IMR-90 (cell line): ENCODE measurements at regions not wholly inside any gene's neighbourhood (a gene's known extent, or its start where the extent isn't known, plus 50 kb on each side); places are given as distances from the start of the nearest gene placed in this dataset.

Experiments
- ATAC-seq: fragments of 200-7000 bp; cut with Tn5 transposase; 2 replicates; pipeline ENCODE4 v1.9.1; 2020; ENCODE audit warnings: low read depth, mild to moderate bottlenecking, moderate library complexity
- BruUV-seq: library from RNA; stranded (reverse); fragments of 400-500 nt; replicated peaks from 2 replicates; lab custom pipeline; 2021; lab: Mats Ljungman, UMichigan
- CTCF ChIA-PET: fragments of 300-600 bp; formaldehyde crosslinking; extraction: SDS; loops from one replicate; lab custom pipeline; 2021; ENCODE audit warnings: antibody characterized with exemption; lab: Yijun Ruan, JAX
- POLR2A ChIA-PET: fragments of 300-600 bp; sonication (Branson Sonifier 250); formaldehyde crosslinking; loops from one replicate; lab custom pipeline; 2022; ENCODE audit warnings: antibody characterized with exemption; ENCODE audit not compliant: unreplicated experiment; lab: Charles Lee
- DNase-seq: peaks from one replicate; pipeline ENCODE4 v3.0.0; 2013
- H2AFZ ChIP-seq: replicated peaks from 2 replicates; pipeline ENCODE3; 2013; ENCODE audit warnings: low read length, mild to moderate bottlenecking; ENCODE audit not compliant: poor library complexity
- H2AK5ac ChIP-seq: 2 replicates; pipeline ENCODE4 v1.6.1; 2013; ENCODE audit warnings: low read depth, low read length, inconsistent platforms
- H2AK9ac ChIP-seq: replicated peaks from 2 replicates; pipeline ENCODE3; 2013; ENCODE audit warnings: mild to moderate bottlenecking, low read depth, low read length, moderate library complexity; ENCODE audit not compliant: poor library complexity
- H2BK120ac ChIP-seq: 2 replicates; pipeline ENCODE4 v1.6.1; 2013; ENCODE audit warnings: low read depth, low read length, inconsistent platforms
- H2BK15ac ChIP-seq: 3 replicates; pipeline ENCODE4 v1.6.1; 2013; ENCODE audit warnings: low read depth, low read length, inconsistent platforms
- H2BK20ac ChIP-seq: 2 replicates; pipeline ENCODE4 v1.6.1; 2013; ENCODE audit warnings: low read depth, mild to moderate bottlenecking, inconsistent platforms, low read length, moderate library complexity
- H2BK5ac ChIP-seq: 2 replicates; pipeline ENCODE4 v1.6.1; 2013; ENCODE audit warnings: mild to moderate bottlenecking, low read depth, low read length, inconsistent platforms; ENCODE audit not compliant: poor library complexity, severe bottlenecking
- H3K14ac ChIP-seq: replicated peaks from 2 replicates; pipeline ENCODE4 v1.6.1; 2013; ENCODE audit warnings: low read depth, low read length, inconsistent platforms
- H3K18ac ChIP-seq: 2 replicates; pipeline ENCODE4 v1.6.1; 2013; ENCODE audit warnings: low read depth, low read length, control low read depth
- H3K23ac ChIP-seq: 2 replicates; pipeline ENCODE4 v1.6.1; 2013; ENCODE audit warnings: low read depth, low read length, inconsistent platforms
- H3K27ac ChIP-seq: 2 replicates; pipeline ENCODE4 v1.5.1; 2013; ENCODE audit warnings: mild to moderate bottlenecking, control low read depth, low read length; ENCODE audit not compliant: insufficient read depth
- H3K27me3 ChIP-seq: 2 replicates; pipeline ENCODE4 v1.6.1; 2013; ENCODE audit warnings: low read length; ENCODE audit not compliant: control insufficient read depth, insufficient read depth
- H3K36me3 ChIP-seq: 2 replicates; pipeline ENCODE4 v1.6.1; 2013; ENCODE audit warnings: low read length, mixed read lengths; ENCODE audit not compliant: control insufficient read depth, insufficient read depth
- H3K4ac ChIP-seq: 2 replicates; pipeline ENCODE4 v1.6.1; 2013; ENCODE audit warnings: low read depth, low read length, inconsistent platforms
- H3K4me1 ChIP-seq: 2 replicates; pipeline ENCODE4 v1.6.1; 2013; ENCODE audit warnings: low read length, mixed read lengths; ENCODE audit not compliant: control insufficient read depth, insufficient read depth
- H3K4me2 ChIP-seq: 2 replicates; pipeline ENCODE4 v1.6.1; 2013; ENCODE audit warnings: low read depth, mild to moderate bottlenecking, control low read depth, low read length, moderate library complexity
- H3K4me3 ChIP-seq: 2 replicates; pipeline ENCODE4 v1.5.1; 2013; ENCODE audit warnings: low read depth, mild to moderate bottlenecking, control low read depth, low read length, moderate library complexity; ENCODE audit not compliant: insufficient read depth
- H3K56ac ChIP-seq: 2 replicates; pipeline ENCODE4 v1.6.1; 2013; ENCODE audit warnings: low read length, inconsistent platforms; ENCODE audit not compliant: insufficient read depth; ENCODE audit errors: extremely low read depth
- H3K79me1 ChIP-seq, 2 experiments: 2 replicates each; pipeline ENCODE4 v1.6.1; 2013; ENCODE audit warnings: low read length in 2 of 2, inconsistent platforms in 1 of 2, low read depth in 1 of 2
- H3K9ac ChIP-seq: 2 replicates; pipeline ENCODE4 v1.6.1; 2013; ENCODE audit warnings: low read depth, low read length, control low read depth
- H3K9me1 ChIP-seq: 2 replicates; pipeline ENCODE4 v1.6.1; 2013; ENCODE audit warnings: low read length, inconsistent platforms; ENCODE audit not compliant: insufficient read depth
- H3K9me3 ChIP-seq: 2 replicates; pipeline ENCODE4 v1.6.1; 2013; ENCODE audit warnings: low read length; ENCODE audit not compliant: control insufficient read depth, insufficient read depth
- H4K20me1 ChIP-seq: 2 replicates; pipeline ENCODE4 v1.6.1; 2013; ENCODE audit warnings: low read length, inconsistent platforms; ENCODE audit not compliant: insufficient read depth
- H4K5ac ChIP-seq: 2 replicates; pipeline ENCODE4 v1.6.1; 2013; ENCODE audit warnings: mild to moderate bottlenecking, low read depth, low read length, control low read depth
- H4K8ac ChIP-seq, 2 experiments: 2 replicates each; pipeline ENCODE4 v1.6.1; 2013; ENCODE audit warnings: low read depth in 2 of 2, low read length in 2 of 2, control low read depth in 1 of 2, inconsistent platforms in 1 of 2
- H4K91ac ChIP-seq: 2 replicates; pipeline ENCODE4 v1.6.1; 2013; ENCODE audit warnings: low read depth, low read length, inconsistent platforms; ENCODE audit not compliant: insufficient read depth
- CEBPB ChIP-seq: IDR thresholded peaks from 2 replicates; pipeline ENCODE4 v1.6.1; 2012; ENCODE audit warnings: low read depth, low read length, improper control_type of control experiment
- FOS ChIP-seq: fragments of 150-350 bp; IDR thresholded peaks from 2 replicates; pipeline ENCODE4 v1.6.1; 2016; ENCODE audit warnings: low read depth, low read length
- NFE2L2 ChIP-seq: fragments of 150-350 bp; IDR thresholded peaks from 2 replicates; pipeline ENCODE4 v1.6.1; 2016; ENCODE audit warnings: low read depth, mild to moderate bottlenecking, low read length
- RFX5 ChIP-seq: IDR thresholded peaks from 2 replicates; pipeline ENCODE4 v1.8.0; 2012; ENCODE audit warnings: low read depth, mild to moderate bottlenecking, low read length, moderate library complexity
- dilution Hi-C: fragments of 300-500 bp; cut with HindIII; formaldehyde crosslinking; loops from one replicate; pipeline ENCODE4 v1.14.3; 2018; ENCODE audit warnings: low sequenced_read_pairs; ENCODE audit not compliant: unreplicated experiment
- in situ Hi-C: fragments of 300-500 bp; cut with MboI; formaldehyde crosslinking; loops from 3 replicates; pipeline ENCODE4 v1.14.3; 2019; ENCODE audit warnings: low sequenced_read_pairs, inconsistent platforms, mixed read lengths
- intact Hi-C: fragments of 100-400 bp; cut with micrococcal nuclease; formaldehyde crosslinking; loops from 2 replicates; pipeline ENCODE4 v1.10.0; 2022

DNA sequence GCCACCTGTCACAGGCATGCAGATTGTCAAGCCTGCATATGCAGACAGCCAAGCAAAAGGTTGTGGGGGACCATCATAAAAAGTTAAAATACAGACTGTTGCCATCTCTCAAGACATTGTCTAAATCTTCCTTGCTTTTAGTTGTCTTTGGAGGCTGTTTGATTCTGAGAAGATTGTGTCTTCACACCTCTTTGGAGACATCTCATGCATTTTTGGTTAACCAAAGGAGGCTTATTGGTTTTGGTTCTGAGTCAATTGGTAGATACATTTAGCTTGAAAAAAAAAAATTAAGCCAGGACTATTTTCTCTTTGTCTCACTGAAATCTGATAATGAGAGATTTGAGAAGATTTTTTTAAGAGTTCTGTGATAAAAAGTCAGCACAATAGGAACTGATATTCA lies 217.6 kb downstream of the LYPLAL1 start:
- no peaks in the 10 kb centered on the region for H3K79me1 ChIP-seq
- no peak overlapping the region for H3K56ac ChIP-seq
- H3K4me2 ChIP-seq = no peak overlapping the region
- no TSS peak for BruUV-seq
- no peak overlapping the region for H2BK15ac ChIP-seq
- TF ChIP-seq FOS (no peak), NFE2L2 (no peak), CEBPB (no peak), RFX5 (no peak)
- no peak overlapping the region for H3K4me3 ChIP-seq
- no peak for DNase-seq
- H3K18ac ChIP-seq = no peak overlapping the region
- H2AFZ ChIP-seq = no peak overlapping the region
- intact Hi-C loops (no loop called here), in situ Hi-C loops (no loop called here), dilution Hi-C loops (no loop called here)
- H4K20me1 ChIP-seq = no peaks in the 10 kb centered on the region
- no peaks in the 10 kb centered on the region for H3K9me1 ChIP-seq
- no peak overlapping the region for H4K8ac ChIP-seq
- peaks cover 4% of the 10 kb centered on the region; the same call in 1 of the 2 replicates for H3K9me3 ChIP-seq
- H2BK20ac ChIP-seq = no peak overlapping the region
- no peak for ATAC-seq
- no peak overlapping the region for H3K27ac ChIP-seq
- H3K36me3 ChIP-seq = no peaks in the 10 kb centered on the region
- H2AK9ac ChIP-seq = no peak overlapping the region
- H3K4ac ChIP-seq = no peak overlapping the region
- H4K91ac ChIP-seq = no peak overlapping the region
- H4K5ac ChIP-seq = no peak overlapping the region
- no peak overlapping the region for H3K23ac ChIP-seq
- no peak overlapping the region for H3K9ac ChIP-seq
- no peaks in the 10 kb centered on the region for H3K4me1 ChIP-seq
- H2AK5ac ChIP-seq = no peak overlapping the region
- H3K27me3 ChIP-seq = peaks cover 2% of the 10 kb centered on the region; the same call in 1 of the 2 replicates
- H2BK120ac ChIP-seq = no peak overlapping the region
- ChIA-PET POLR2A (no interaction called here), CTCF (interaction anchor here (0.6 kb wide), 1 partner anchor 1188 kb away, joined by 3 read pairs; no protein-coding TSS in a partner anchor)
- H2BK5ac ChIP-seq = no peak overlapping the region
- no peak overlapping the region for H3K14ac ChIP-seq
